Hematopoietic multipotent progenitor cell treated with erythropoietin and hydrocortisone succinate and interleukin-3 and kit ligand, for 4 days (in vitro differentiated cells): ENCODE measurements at regions not wholly inside any gene's neighbourhood (a gene's known extent, or its start where the extent isn't known, plus 50 kb on each side); places are given as distances from the start of the nearest gene placed in this dataset.

Source experiments
- DNase-seq: peaks from one replicate; pipeline ENCODE4 v3.0.0-alpha.2; 2015

GRCh38 chr18:79579807-79580497, 99.7 kb upstream of the CTDP1 start:
- DNase-seq, result no peak

- DNase-seq, result no peak
Measured at GRCh38 chr18:79580498-79581171, 99.0 kb upstream of the CTDP1 start.

GRCh38 chr18:79581406-79581805, 98.2 kb upstream of the CTDP1 start:
- no peak for DNase-seq

DNA sequence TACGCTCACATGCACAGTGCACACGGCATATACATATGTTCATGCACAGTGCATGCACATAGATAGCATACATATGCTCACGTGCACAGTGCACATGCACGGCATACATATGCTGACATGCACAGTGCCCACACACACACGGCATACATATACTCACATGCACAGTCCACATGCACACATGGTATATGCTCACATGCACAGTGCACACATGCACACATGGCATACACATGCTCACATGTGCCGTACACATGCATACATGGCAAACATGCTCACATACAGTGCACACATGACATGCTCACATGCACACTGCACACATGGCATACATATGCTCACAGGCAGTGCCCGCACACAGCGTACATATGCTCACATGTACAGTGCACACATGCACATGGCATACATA, 97.7 kb upstream of the CTDP1 start:
- no peak for DNase-seq

DNA sequence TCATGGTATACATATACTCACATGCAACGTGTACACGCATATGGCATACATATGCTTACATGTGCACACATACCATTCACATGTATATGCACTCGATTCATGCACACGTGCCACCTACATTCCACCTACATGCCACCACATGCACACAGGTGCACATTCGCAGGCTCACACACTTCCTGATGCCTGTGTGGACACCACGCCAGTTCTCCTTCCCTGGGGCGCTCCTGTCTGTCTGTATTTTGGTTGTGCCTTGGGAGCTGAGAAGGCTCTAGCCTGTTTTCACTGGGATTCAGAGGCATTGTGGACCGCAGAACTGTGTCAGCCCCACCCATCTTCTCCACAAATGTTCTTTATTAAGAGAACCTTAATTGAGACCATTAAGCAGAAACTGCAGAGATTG, 96.6 kb upstream of the CTDP1 start:
- DNase-seq, result no peak

DNA sequence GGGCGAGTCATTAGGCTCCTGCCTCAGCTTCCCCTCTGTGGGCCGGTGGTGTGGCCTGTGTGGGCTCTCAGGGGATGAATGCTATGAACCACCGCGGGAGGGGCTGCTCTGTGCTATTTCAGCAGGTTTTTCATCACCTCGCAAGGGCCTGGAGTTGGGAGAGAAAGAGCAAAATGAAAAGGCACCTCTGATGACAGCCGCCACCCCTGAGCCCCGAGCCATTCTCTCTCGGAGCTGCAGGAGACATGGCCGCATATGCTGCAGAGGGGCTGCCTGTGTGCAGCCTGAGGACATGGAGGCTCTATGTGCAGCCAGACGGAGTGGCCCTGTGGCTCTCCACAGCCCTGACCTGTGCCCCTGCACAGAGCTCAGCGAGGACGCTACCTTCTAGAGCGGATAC, 96.2 kb upstream of the CTDP1 start:
- DNase-seq, result no peak

- DNase-seq, result peak; percentile 27
Measured at GRCh38 chr18:79583984-79584401, 95.6 kb upstream of the CTDP1 start.

DNA sequence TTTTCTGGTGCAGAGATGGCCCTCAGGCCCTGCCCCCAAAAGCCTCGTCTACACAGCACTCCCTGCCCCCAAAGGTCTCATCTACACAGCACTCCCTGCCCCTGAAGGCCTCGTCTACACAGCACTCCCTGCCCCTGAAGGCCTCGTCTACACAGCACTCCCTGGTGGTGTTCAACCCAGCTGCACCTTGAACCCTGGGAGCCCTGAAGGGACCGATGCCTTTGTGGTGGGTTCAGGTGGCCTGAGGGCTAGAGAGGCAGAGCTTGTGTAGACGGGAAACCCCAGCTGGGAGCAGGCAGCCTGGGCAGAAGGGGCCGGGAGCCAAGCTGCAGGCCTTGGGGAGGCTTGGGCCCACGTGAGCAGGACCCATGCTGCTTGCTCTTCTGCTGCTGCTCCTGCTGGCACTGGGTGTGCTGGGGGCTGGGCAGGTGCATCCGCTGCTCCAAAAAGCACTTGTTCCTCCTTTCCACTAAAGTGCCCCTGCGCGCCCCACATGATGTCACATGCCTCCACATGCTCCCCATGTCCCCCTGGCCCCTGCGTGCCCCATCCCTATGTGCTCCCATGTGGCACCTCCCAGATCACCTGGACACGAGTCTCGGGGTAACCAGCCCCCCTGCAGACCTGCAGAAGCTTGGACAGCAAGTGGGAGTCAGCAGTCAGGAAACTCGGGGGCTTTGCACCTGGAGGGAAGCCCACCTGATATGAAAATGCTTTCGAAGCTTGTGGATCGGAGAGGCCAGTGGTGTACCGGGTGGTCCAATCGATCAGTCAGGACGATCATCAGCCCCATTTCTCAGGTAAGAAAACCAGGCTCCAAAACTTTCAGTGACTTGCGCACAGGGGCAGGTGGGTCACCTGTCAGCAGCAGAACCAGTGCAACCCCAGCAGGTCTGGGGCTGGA, 94.9 kb upstream of the CTDP1 start:
- DNase-seq, result no peak

DNA sequence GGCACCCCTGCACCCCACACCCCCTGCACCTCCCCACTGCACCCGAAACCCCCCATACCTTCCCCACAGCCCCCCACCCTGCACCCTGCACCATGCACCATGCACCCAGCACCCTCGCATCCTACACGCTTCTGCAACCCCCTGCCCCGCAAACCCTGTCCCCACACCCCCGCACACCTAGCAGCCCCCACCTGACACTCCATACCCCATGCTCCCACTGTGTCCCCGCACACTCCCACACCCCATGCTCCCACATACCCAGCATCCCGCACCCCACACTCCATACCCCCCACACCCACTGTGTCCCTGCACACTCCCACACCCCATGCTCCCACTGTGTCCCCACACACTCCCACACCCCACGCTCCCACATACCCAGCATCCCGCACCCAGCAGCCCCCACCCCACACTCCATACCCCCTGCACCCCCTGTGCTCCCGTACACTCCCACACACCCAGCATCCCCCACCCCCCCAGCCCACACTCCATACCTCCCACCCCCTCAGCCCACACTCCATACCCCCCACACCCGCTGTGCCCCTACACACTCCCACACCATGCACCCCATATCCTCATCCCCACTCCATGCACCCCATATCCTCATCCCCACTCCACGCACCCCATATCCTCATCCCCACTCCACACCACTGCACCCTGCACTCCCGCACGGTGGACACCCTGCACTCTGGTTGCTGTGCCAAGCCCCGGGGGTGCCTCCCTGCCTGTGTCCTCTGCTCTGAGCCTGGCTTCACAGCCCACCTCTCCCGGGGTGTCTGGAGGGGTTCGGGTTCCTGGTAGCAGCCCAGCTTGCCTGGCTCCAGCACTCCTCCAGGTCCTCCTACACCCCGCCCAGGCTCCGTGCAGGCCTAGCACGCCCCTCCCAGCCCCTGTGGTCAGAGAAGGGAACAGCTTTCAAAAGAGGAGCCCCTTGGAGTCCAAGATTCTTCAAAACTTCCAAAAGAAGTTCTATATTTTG, 93.9 kb upstream of the CTDP1 start:
- DNase-seq, result peak; percentile 58

DNA sequence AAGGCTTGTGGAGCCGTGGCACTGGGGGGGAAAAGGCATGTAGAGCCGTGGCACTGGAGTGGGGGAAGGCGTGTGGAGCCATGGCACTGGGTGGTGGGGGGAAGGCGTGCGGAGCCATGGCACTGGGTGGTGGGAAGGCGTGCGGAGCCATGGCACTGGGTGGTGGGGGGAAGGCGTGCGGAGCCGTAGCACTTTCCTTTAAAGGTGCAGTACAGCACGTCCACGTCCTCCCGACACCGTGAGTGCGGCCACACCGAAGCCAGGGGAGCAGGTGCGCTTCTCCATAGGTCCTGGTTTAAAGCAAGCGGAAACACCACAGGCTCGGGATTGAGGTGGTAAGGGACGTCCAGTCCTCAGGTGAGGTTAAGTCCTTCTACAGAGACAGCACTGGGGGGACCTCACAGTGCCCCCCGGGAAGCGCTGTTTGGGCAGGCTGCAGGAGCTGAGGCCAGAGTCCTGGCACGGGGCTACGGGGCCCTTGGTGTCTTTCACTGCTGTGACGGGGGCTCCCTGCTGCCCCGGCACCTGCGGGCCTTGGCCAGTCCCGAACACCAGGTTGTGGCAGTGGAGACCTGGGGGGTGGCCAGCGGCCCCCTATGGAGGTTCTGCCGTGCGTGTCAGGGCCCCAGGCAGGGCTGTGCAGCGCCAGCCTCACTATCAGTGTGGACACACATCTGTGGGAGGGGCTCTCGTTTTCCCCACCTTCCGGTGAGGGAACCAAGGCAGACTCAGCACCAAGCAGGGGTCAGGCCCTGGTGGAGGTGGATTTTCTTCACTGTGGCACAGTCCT, 93.0 kb upstream of the CTDP1 start:
- DNase-seq, result peak; percentile 49

GRCh38 chr18:79587226-79587741, 92.3 kb upstream of the CTDP1 start:
- no peak for DNase-seq

DNA sequence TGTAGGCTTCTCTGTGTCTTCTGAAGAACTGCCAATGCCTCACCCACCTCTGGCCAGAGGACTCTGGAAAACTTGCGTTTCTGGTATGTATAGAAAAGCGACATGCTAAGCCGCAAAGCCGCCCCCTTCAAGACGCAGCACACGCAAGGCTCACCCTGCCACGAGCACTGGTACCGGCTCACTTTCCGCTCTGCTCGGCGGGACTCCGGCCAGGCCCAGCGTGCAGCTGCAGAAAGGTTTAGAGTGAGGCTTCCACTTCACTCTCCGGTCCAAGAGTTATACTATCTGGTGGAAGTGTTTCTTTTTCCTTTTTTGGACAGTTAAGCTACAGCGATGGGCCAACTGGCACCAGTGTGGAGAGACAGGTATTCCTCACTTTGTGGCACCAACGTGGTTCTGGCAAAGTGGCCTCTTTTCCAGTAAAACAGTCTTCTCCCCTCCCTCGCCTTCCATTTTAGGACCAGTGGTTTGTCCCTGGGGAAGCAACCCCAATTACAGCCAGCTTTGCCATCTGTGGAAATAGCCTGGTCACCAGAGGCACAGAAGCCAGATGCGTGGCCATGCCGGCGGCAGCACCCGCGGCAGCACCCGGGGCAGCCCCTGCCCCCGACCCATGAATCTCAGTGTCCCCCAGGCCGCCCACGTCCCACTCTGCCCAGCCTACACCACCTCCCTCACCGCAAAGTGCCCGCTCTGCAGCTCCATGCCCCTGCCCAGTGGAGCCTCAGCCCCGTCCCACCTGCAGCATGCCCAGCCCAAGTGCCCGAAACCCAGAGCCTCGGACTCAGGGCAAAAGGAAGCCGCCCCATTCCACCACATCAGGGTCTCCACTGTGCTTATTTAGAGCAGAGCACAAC, 91.6 kb upstream of the CTDP1 start:
- no peak for DNase-seq

- DNase-seq, result no peak
Measured at GRCh38 chr18:79588636-79589481, 90.7 kb upstream of the CTDP1 start.

- DNase-seq, result no peak
Measured at GRCh38 chr18:79589601-79590091, 90.0 kb upstream of the CTDP1 start.

DNA sequence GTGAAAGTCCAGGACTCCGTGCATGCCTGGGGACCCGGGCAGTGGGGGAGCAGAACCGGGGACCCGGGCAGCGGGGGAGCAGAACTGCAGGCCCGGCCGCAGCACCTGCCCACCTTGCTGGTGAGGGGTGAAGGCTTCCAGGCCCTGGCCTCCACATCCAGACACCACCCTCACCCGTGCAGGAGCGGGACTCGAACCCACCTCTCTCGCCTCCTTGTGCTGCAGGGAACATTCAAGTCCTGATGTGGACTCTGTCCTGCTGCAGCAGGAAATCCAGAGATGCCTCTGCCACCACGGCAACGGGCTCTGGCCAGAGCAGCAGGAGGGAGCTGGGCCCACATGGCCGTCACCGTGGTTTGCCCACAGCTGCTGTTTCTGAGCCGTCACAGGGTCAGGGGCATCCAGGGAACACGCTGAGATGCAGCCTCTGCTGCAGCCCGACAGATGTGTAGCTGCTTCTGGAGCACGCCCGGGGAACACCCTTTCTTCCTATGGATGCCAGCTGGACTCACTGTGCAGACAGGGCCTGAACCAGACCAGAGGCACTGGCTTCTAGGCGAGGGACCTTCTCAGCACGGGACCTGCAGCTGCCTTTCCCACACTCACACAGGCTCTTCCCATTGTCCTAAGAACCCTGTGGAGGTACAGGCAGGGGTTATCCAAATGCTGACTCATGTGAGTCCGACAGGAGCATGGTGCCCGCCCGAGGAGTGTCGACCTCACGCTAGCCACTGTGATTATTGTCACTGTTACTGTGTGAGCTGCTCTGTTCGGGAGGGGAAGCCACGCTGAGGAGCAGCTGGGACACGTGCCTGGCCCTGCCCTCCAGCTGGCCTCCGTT, 89.2 kb upstream of the CTDP1 start:
- no peak for DNase-seq

GRCh38 chr18:79591032-79591308, 88.6 kb upstream of the CTDP1 start:
- DNase-seq, result no peak

- DNase-seq, result peak; percentile 36
Measured at GRCh38 chr18:79592684-79593083, 86.9 kb upstream of the CTDP1 start.

DNA sequence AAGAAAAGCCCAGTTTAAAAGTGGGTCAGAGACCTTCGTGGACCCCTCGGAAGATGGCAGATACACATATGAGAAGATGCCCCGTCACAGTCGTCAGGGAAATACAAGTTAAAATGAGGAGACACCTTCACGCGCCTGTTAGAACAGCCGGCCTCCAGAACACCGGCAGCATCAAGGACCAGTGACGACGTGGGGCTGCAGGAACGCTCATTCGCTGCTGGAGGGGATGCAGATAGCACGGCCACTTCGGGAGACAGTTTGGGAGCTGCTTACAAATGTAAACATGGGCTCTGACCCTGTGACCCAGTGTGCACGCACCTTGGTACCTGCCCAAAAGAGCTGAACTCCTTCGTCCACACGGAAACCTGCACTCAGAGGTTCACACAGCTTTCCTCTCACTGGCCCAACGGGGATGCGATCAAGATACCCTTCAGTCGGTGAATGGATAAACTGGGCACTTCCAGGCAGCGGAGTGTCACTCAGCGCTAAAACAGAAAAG, 83.7 kb upstream of the CTDP1 start:
- no peak for DNase-seq
